ENCODE measurements at regions not wholly inside any gene's neighbourhood (a gene's known extent, or its start where the extent isn't known, plus 50 kb on each side); places are given as distances from the start of the nearest gene placed in this dataset.
"Not testable (repeated sequence)": the region's sequence is repeated elsewhere in the genome, so short reads cannot be mapped to it uniquely, and the experiment has no call there.

DNA sequence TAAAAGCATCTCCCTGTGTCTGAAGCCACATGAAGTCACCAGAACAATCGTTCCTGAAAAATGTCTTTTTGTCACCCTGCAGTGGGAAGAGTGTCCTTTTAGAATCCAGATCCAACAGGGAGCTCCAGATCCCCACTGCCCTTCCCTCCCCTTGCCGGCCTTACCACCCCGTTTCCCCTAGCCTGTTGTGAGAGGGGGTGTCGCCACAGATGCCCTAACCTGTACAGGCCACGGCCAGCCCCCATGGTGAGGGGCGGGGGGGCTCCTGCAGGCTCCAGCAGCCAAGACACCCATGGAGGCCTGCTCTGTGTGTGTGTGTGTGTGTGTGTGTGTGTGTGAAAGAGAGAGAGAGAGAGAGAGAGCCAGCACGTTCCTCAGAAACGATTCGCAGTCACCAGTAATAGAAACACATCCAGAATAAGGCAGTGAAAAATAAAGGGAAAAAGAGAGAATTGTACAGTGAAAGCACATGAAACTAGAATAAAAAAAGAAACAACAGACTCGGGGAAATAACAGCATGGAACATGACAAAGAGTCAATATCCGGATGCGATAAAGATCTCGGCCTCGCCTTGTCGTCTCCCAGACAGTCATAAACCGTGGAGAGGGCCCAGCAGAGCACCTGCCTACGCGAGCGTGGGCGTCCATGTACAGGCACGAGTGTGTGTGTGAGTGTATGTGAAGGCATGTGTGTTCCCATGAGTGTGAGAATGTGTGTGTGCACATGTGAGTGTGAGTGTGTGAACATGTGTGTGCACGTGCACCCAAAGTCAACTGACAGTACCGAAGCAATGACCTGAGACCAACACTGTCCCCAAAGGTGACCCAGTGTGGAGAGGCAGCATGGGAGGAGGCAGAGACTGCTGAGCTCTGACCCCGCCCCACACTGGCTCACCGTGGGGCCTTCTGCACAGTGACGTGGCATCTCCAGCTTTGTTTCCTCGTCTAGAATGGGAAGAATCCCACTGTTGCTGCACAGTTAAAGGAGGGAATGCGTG lies 303.8 kb downstream of the NPHP4 start:
- in situ Hi-C loops (cut with MboI; ENCODE audit: low sequenced_read_pairs), result no loop called here

DNA sequence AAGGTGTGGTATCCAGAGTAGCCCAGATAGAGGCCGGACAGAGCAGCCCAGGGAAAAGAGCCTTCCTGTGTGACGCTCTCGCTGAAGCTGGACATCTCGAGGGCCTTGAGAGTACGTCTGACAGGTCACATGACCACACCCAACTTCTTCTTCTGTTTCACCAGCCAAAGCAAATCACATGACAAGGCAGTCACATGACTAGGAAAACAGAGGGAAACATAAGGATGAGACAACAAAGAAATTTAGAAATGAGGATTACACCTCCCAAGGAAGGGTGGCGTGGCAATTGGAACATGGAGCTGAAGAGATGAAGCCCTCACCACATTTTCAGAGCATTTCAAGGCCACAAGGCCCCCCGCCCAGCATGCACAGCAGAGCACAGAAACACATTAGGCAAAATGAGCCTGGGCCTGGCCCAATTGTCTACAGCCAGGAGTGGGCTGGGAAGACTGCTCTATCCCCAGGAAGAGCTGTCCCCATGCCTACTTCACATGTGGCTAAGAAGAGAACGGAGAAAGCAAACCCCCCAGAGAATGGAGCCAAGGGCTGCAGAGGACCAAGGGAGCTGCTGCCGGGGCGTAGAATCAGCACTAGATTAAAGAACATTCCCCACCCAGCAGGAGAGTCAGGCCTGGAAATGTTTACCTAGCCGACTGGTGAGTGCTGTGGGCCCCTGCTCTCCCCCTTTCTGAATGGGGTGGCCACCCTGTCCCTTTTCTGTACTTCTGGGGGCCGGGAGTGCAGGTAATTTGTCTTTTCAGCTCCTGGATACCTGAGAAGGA lies 305.1 kb downstream of the NPHP4 start:
- in situ Hi-C loops (cut with MboI; ENCODE audit: low sequenced_read_pairs), result no loop called here

- in situ Hi-C loops (cut with MboI; ENCODE audit: low sequenced_read_pairs), result no loop called here
Observed at GRCh38 chr1:5686195-5686594, 306.0 kb downstream of the NPHP4 start.

DNA sequence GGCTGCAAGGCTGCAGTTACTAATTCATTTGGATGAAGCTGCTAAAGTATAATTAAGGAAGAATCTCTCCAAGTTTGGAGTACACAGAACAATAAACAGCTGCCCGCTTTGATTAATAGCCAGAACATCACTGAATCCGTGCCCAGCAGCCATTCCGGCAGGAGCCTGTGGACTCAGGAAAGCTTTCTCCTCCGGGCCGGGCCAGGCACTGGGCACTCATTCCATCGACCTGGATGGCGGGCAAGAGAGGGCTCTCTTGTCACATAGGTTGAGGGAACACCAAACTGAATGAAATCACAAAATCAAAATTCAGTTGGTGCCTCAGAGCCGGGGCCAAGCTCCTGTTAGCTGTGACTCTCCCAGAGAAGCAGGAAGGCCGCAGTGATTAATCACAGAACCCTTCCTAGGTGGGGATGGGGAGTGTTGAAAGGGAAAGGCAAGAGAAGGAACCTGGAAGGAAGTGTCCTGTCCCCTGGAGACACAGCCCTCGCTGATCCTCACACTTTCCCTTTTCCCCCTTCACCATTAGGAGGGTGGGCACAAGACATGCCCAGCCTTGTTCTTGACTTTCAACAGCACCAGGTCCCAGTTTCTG lies 306.7 kb downstream of the NPHP4 start:
- in situ Hi-C loops (cut with MboI; ENCODE audit: low sequenced_read_pairs), result no loop called here

DNA sequence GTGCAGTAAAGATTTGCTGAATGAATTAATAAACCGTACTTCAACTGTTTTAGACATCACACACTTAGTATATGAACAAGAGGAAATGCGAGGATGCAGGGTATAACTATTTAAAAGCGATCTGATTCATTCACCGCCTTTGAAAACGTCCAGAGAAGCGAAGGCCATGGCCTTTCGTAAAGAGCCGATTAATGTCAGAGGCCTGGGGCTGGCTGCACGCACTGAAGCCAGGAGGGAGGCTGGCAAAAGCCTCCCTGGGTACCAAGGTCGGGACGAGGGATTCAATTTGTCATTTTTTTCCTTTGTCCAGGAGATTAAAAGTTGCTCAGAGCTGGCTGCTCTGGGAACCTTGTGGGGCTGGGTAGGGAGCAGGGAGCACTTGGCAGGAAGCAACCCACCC lies 307.4 kb downstream of the NPHP4 start:
- in situ Hi-C loops (cut with MboI; ENCODE audit: low sequenced_read_pairs), result no loop called here

- in situ Hi-C loops (cut with MboI; ENCODE audit: low sequenced_read_pairs), result no loop called here
Observed at GRCh38 chr1:5683446-5683845, 308.8 kb downstream of the NPHP4 start.

DNA sequence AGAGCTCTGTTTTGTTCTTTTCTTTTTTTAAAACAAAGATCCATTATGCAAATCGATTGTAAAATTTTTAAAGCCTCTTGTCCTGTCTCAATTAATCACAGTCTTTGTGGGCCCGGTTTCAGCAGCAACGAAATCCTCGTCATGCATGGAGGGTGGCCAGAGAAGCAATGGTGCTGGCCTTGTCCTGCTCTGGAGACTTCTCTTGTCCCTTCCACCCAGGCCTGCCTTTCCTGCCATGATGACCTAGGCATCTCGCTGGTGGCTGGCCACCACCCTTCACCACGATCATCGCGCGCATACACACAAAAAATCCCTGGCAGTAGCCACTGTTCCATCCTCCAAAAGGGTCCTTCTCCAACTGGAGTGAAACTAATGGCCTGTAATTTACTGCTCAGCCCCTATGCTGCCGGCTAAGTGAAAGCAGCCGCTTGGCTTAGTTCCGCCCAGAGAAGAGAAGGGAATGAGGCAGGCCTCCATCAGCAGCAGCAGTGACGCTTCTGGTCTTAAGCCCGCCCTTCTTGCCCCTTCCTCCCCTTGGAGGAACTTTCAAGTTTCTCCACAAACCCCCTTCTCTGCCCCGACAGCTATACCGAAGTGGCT lies 309.5 kb downstream of the NPHP4 start:
- in situ Hi-C loops (cut with MboI; ENCODE audit: low sequenced_read_pairs), result no loop called here

- in situ Hi-C loops (cut with MboI; ENCODE audit: low sequenced_read_pairs), result no loop called here
Observed at GRCh38 chr1:5681654-5682053, 310.6 kb downstream of the NPHP4 start.

DNA sequence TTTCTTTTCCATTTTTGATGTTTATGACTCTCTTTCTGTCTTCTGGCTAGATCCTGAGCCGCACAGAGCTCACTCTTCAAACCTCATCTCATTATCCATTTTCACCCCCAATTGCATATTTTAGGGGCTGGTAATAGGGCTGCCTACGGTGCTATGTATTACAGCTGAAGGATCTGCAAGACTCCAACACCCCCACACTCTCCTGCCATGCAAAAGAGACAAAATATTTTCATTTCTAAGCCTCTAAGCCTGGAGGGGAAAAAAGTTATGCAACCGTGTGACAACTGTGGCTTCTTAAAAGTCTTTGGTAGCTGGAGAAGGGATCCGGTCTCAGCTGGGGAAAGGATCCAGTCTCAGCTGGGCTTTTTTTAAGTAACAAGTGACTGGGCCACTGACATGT lies 311.6 kb downstream of the NPHP4 start:
- in situ Hi-C loops (cut with MboI; ENCODE audit: low sequenced_read_pairs), result no loop called here

DNA sequence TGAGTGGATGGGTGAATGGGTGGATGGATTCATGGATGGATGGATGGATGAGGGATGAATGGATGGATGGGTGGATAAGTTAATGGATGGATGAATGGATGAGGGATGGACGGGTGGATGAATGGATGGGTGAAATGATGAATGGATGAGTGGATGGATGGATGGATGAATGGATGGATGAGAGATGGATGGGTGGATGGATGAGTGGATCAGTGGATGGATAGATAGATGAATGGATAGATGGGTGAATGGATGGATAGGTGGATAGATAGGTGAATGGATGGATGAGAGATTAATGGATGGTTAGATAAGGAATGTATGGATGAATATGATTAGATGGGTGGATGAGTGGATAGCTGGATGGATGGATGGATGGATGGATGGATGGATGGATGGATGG lies 313.5 kb downstream of the NPHP4 start:
- in situ Hi-C loops (cut with MboI; ENCODE audit: low sequenced_read_pairs), result no loop called here

GRCh38 chr1:5672355-5672754 lies 319.9 kb downstream of the NPHP4 start:
- in situ Hi-C loops (cut with MboI; ENCODE audit: low sequenced_read_pairs), result not testable (repeated sequence)

GRCh38 chr1:5670590-5671350 lies 321.5 kb downstream of the NPHP4 start:
- in situ Hi-C loops (cut with MboI; ENCODE audit: low sequenced_read_pairs), result no loop called here

- in situ Hi-C loops (cut with MboI; ENCODE audit: low sequenced_read_pairs), result no loop called here
Observed at GRCh38 chr1:5667513-5668325, 324.5 kb downstream of the NPHP4 start.

DNA sequence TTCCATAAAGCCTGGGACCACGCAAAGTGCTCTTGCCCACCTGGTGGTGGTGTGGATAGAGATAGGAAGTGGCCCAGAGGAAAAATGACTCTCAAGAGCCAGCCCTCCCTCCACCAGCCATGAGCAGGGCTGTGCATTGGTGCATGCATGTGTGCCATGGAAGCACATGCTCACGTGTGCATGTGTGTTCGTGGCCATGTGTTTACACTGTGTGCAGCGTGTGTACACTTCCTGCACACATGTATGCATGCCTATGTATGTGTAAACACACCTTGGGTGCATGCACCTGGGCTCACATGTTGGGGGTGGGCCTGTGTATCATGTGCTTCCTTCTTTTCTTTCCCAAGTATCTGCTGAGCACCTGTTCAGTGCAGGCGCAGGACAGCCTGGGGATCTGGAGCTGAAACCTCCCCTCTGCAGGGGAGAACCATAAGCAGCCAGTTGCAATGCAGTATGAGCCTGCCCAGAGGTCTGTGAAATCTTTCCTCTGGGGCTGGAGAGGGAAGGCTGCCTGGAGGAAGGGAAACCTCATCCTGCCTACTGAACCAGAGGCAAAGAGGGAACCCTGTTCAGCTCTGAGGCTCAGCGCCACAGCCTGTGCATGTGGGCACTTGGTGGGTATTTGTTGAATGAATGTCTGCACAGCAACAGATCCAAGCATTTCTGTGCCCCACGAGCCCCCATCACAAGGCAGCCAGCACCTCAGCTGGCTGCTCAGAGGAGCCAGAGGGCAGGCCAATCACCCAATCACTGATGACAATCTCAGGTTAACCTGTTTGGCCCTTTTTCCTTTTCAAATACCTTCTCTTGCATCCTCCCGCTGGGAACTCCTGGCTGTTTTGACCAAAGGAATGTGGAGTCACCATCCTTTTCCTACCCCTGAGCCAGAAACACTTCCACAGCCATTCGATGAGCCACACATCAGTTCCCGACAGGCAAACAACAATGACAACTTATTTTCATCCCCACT lies 327.0 kb downstream of the NPHP4 start:
- in situ Hi-C loops (cut with MboI; ENCODE audit: low sequenced_read_pairs), result no loop called here

- in situ Hi-C loops (cut with MboI; ENCODE audit: low sequenced_read_pairs), result no loop called here
Observed at GRCh38 chr1:5664081-5664768, 328.0 kb downstream of the NPHP4 start.

DNA sequence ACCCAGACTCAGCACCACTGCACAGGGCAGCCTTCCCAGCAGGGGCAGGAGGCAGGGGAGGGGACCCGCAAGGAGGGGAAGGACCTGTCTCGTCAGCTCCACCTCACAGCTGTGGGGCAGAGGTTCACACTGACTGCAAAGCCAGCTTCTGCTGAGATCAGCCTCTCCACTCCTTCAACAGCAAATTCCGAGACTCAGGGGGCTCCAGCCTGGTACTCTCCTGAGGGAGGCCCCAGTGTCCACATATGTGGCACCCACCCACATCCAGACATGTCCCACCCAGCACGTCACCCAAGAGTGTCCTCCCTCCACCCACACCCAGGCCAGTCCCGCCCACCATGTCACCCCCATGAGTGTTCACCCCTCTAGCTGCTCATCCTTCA lies 329.5 kb downstream of the NPHP4 start:
- in situ Hi-C loops (cut with MboI; ENCODE audit: low sequenced_read_pairs), result no loop called here

GRCh38 chr1:5662086-5662743 lies 330.0 kb downstream of the NPHP4 start:
- in situ Hi-C loops (cut with MboI; ENCODE audit: low sequenced_read_pairs), result no loop called here
